Endothelial cell of umbilical vein (primary cell): ENCODE measurements at regions not wholly inside any gene's neighbourhood (a gene's known extent, or its start where the extent isn't known, plus 50 kb on each side); places are given as distances from the start of the nearest gene placed in this dataset.

ENCODE experiments used
- BruUV-seq: library from RNA; stranded (reverse); fragments of 400-500 nt; replicated peaks from 2 replicates; lab custom pipeline; 2021; lab: Mats Ljungman, UMichigan
- CTCF ChIA-PET: fragments of 300-600, 350-600 bp; sonication (Branson Sonifier 250); formaldehyde crosslinking; loops from one replicate; lab custom pipeline; 2021; ENCODE audit warnings: antibody characterized with exemption, inconsistent platforms; lab: Charles Lee
- POLR2A ChIA-PET: fragments of 300-600, 350-600 bp; sonication (Branson Sonifier 250); formaldehyde crosslinking; loops from one replicate; lab custom pipeline; 2021; ENCODE audit warnings: antibody characterized with exemption, inconsistent platforms; lab: Charles Lee
- DNase-seq: peaks from one replicate; pipeline ENCODE4 v3.0.0-alpha.2; 2011; ENCODE audit warnings: low read depth, low spot score
- FAIRE-seq: peaks from 2 replicates; lab custom pipeline; 2011; peaks lifted over from hg19 to GRCh38; lab: Jason Lieb, UNC
- H2AFZ ChIP-seq: 2 replicates; pipeline ENCODE4 v1.6.0; 2012; ENCODE audit warnings: low read depth, low read length, control low read depth, inconsistent platforms
- H3K27ac ChIP-seq: 2 replicates; pipeline ENCODE4 v1.5.1; 2011; ENCODE audit warnings: low read depth, mild to moderate bottlenecking, control low read depth, low read length, moderate library complexity; ENCODE audit not compliant: insufficient read depth
- H3K27me3 ChIP-seq, 2 experiments: 2 replicates each; pipeline versions ENCODE4 v1.6.0 to v1.6.1; 2011; ENCODE audit warnings: low read length in 2 of 2, mixed read lengths in 1 of 2; ENCODE audit not compliant: control insufficient read depth in 2 of 2, insufficient read depth in 2 of 2
- H3K36me3 ChIP-seq, 2 experiments: 2 replicates in 1 of 2; 3 replicates in 1 of 2; pipeline ENCODE4 v1.5.1; 2011; ENCODE audit warnings: low read length in 2 of 2, mild to moderate bottlenecking in 1 of 2, moderate library complexity in 1 of 2; ENCODE audit not compliant: control insufficient read depth in 2 of 2, insufficient read depth in 2 of 2; ENCODE audit errors: extremely low read depth in 1 of 2
- H3K4me1 ChIP-seq: 3 replicates; pipeline ENCODE4 v1.5.1; 2011; ENCODE audit warnings: mild to moderate bottlenecking, low read length; ENCODE audit not compliant: control insufficient read depth, insufficient read depth; ENCODE audit errors: extremely low read depth
- H3K4me2 ChIP-seq: 2 replicates; pipeline ENCODE4 v1.6.1; 2011; ENCODE audit warnings: low read length, control low read depth, mixed read lengths; ENCODE audit not compliant: insufficient read depth
- H3K4me3 ChIP-seq, 3 experiments: fragments of 200-600 bp in 1 of 3; sonication (generic), shearing (Covaris generic) in 1 of 3; replicated peaks in 1 of 3; 2 replicates each; pipeline ENCODE4 v1.5.1; 2011 to 2016; ENCODE audit warnings: control low read depth in 3 of 3, low read length in 3 of 3, mild to moderate bottlenecking in 2 of 3, inconsistent platforms in 1 of 3, low read depth in 1 of 3, moderate library complexity in 1 of 3; ENCODE audit not compliant: insufficient read depth in 1 of 3
- H3K79me2 ChIP-seq: 2 replicates; pipeline ENCODE4 v1.6.0; 2012; ENCODE audit warnings: low read length, inconsistent platforms; ENCODE audit not compliant: control insufficient read depth, insufficient read depth
- H3K9ac ChIP-seq: replicated peaks from 2 replicates; pipeline ENCODE3; 2011; ENCODE audit warnings: low read length, control low read depth; ENCODE audit not compliant: insufficient read depth; ENCODE audit errors: extremely low read depth
- H3K9me1 ChIP-seq: replicated peaks from 3 replicates; pipeline ENCODE4 v1.6.0; 2011; ENCODE audit warnings: mild to moderate bottlenecking, low read length; ENCODE audit not compliant: control insufficient read depth, insufficient read depth; ENCODE audit errors: extremely low read depth
- H3K9me3 ChIP-seq: replicated peaks from 2 replicates; pipeline ENCODE4 v1.5.1; 2012; ENCODE audit warnings: low read length, inconsistent platforms; ENCODE audit not compliant: control insufficient read depth, insufficient read depth
- H4K20me1 ChIP-seq: replicated peaks from 2 replicates; pipeline ENCODE3; 2011; ENCODE audit warnings: mild to moderate bottlenecking, low read length; ENCODE audit not compliant: control insufficient read depth, insufficient read depth; ENCODE audit errors: extremely low read depth
- CTCF ChIP-seq, 2 donors: IDR thresholded peaks; 1 replicate in 1 of 2; 2 replicates in 1 of 2; pipeline ENCODE4 v1.5.1; 2011; ENCODE audit warnings: low read length in 2 of 2, mild to moderate bottlenecking in 2 of 2, moderate library complexity in 2 of 2, control low read depth in 1 of 2, inconsistent platforms in 1 of 2, low read depth in 1 of 2; ENCODE audit not compliant: insufficient read depth in 1 of 2; ENCODE audit errors: extremely low read depth in 1 of 2
- EZH2 ChIP-seq: IDR thresholded peaks from 2 replicates; pipeline ENCODE4 v1.6.1; 2012; ENCODE audit warnings: borderline replicate concordance, low read depth, mild to moderate bottlenecking, moderate library complexity, low read length, inconsistent platforms; ENCODE audit not compliant: severe bottlenecking
- FOS ChIP-seq: IDR thresholded peaks from 2 replicates; pipeline ENCODE4 v1.6.1; 2011; ENCODE audit warnings: mild to moderate bottlenecking, low read length, moderate library complexity, borderline replicate concordance; ENCODE audit not compliant: insufficient read depth
- GATA2 ChIP-seq: IDR thresholded peaks from 2 replicates; pipeline ENCODE4 v1.7.0; 2011; ENCODE audit warnings: low read depth, mild to moderate bottlenecking, moderate library complexity, mixed read lengths, low read length; ENCODE audit not compliant: insufficient read length, insufficient read depth
- JUN ChIP-seq: IDR thresholded peaks from 2 replicates; pipeline ENCODE4 v1.6.1; 2011; ENCODE audit warnings: borderline replicate concordance, low read depth; ENCODE audit not compliant: insufficient read length, insufficient read depth
- MYC ChIP-seq: IDR thresholded peaks from one replicate; pipeline ENCODE4 v1.6.1; 2011; ENCODE audit warnings: mild to moderate bottlenecking, low read depth, low read length
- POLR2A ChIP-seq: IDR thresholded peaks from 2 replicates; pipeline ENCODE4 v1.6.1; 2012; ENCODE audit warnings: low read depth, mild to moderate bottlenecking, control low read depth, low read length
- POLR2AphosphoS5 ChIP-seq: IDR thresholded peaks from 2 replicates; pipeline ENCODE4 v1.6.1; 2012; ENCODE audit warnings: low read depth, mild to moderate bottlenecking, control low read depth, low read length, moderate library complexity; ENCODE audit not compliant: insufficient read depth
- dilution Hi-C: fragments of 300-500 bp; cut with MboI; formaldehyde crosslinking; loops from one replicate; pipeline ENCODE4 v1.15.0; 2019; ENCODE audit warnings: low sequenced_read_pairs; ENCODE audit not compliant: extremely low pct_ligation_motif_present
- intact Hi-C: fragments of 100-400 bp; cut with micrococcal nuclease; formaldehyde crosslinking; loops from one replicate; pipeline ENCODE4 v1.10.0; 2022
- TF ChIP-seq, protein P1 (sequence below): IDR thresholded peaks from 2 replicates; pipeline ENCODE4 v1.6.1; 2011; ENCODE audit not compliant: insufficient read depth, insufficient read length

DNA sequence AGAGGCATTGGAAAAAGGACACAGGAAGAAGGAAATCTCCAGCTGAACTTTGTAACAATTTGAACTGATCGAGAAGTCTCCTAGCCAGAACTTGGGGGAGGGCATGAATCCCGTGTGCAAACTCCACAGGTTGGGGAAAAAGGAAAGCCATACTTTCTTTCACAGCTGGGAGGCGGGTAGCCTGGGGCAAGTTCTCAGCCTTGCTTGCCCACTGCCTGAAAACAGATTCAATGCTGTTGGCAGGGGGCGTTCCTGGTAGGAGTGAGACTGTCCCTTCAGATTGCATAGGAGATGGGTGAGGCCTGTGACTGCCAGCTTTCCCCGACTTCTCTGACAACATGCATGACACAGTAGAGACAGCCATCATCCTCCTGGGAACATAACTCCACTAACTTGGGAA, 289.1 kb upstream of the PHF14 start:
- ChIA-PET POLR2A (no interaction called here), CTCF (no interaction called here)
- Histone ChIP-seq H4K20me1 (no peaks in the 10 kb centered on the region), H3K9me3 (no peaks in the 10 kb centered on the region), H3K4me1 (no peaks in the 10 kb centered on the region), H3K27me3 (no peaks in the 10 kb centered on the region), H2AFZ (no peak overlapping the region), H3K79me2 (no peaks in the 10 kb centered on the region), H3K4me3 (no peak overlapping the region), H3K27ac (no peak overlapping the region), H3K9ac (no peak overlapping the region), H3K4me2 (no peak overlapping the region), H3K36me3 (no peaks in the 10 kb centered on the region), H3K9me1 (no peaks in the 10 kb centered on the region)
- FAIRE-seq (no peak), DNase-seq (no peak)
- intact Hi-C loops, result no loop called here
- BruUV-seq, result no TSS peak
- TF ChIP-seq, protein P1, sequence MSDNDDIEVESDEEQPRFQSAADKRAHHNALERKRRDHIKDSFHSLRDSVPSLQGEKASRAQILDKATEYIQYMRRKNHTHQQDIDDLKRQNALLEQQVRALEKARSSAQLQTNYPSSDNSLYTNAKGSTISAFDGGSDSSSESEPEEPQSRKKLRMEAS, result no peak
- TF ChIP-seq GATA2 (no peak), EZH2 (no peak), POLR2A (no peak), POLR2AphosphoS5 (no peak), FOS (no peak), CTCF (IDR thresholded peaks at IDR 0.05; ENCODE audit: extremely low read depth in 1 of 2, insufficient read depth in 1 of 2, low read depth in 1 of 2, low read length in 2 of 2) (no peak), MYC (no peak), JUN (no peak)
- dilution Hi-C loops, result no loop called here
